K562 (cell line): ENCODE measurements at regions not wholly inside any gene's neighbourhood (a gene's known extent, or its start where the extent isn't known, plus 50 kb on each side); places are given as distances from the start of the nearest gene placed in this dataset.

Experiments
- BACH1 ChIP-seq: fragments of 200-800 bp; sonication (Bioruptor generic); IDR thresholded peaks from 2 replicates; pipeline ENCODE4 v1.6.1; 2016; ENCODE audit warnings: missing genetic modification characterization, missing compliant biosample characterization
- CBFA2T3 ChIP-seq: fragments of 450-650 bp; IDR thresholded peaks from 2 replicates; pipeline ENCODE4 v1.6.1; 2017
- CHCHD3 ChIP-seq: fragments of 250-450 bp; sonication (Bioruptor Pico); IDR thresholded peaks from 2 replicates; pipeline ENCODE4 v2.1.2; 2022; ENCODE audit warnings: mild to moderate bottlenecking
- CHD2 ChIP-seq: IDR thresholded peaks from 2 replicates; pipeline ENCODE4 v1.6.1; 2011; ENCODE audit warnings: low read depth, low read length
- CREM ChIP-seq: IDR thresholded peaks from 2 replicates; pipeline ENCODE4 v1.6.1; 2014; ENCODE audit warnings: antibody characterized with exemption, low read depth
- CTBP1 ChIP-seq: fragments of 450-650 bp; IDR thresholded peaks from 2 replicates; pipeline ENCODE4 v1.6.1; 2016; ENCODE audit warnings: borderline replicate concordance
- DNMT1 ChIP-seq: fragments of 450-650 bp; IDR thresholded peaks from 2 replicates; pipeline ENCODE4 v1.6.1; 2016; ENCODE audit warnings: antibody characterized with exemption, mild to moderate bottlenecking
- MAZ ChIP-seq, 2 experiments: fragments of 450-650 bp in 1 of 2; sonication (generic) in 1 of 2; formaldehyde crosslinking; IDR thresholded peaks in 1 of 2; conservative IDR thresholded peaks in 1 of 2; 2 replicates each; pipeline versions ENCODE4 v1.4.0 to v1.5.0; 2020; ENCODE audit warnings: mild to moderate bottlenecking in 1 of 2, missing genetic modification reagents in 1 of 2
- NCOA6 ChIP-seq: fragments of 450-650 bp; IDR thresholded peaks from 2 replicates; pipeline ENCODE4 v1.6.1; 2017; ENCODE audit warnings: mild to moderate bottlenecking
- SMARCA4 ChIP-seq: fragments of 450-650 bp; IDR thresholded peaks from 2 replicates; pipeline ENCODE4 v1.6.1; 2016
- TFAM ChIP-seq: fragments of 250-450 bp; sonication (Bioruptor Pico); conservative IDR thresholded peaks from 2 replicates; pipeline ENCODE4 v1.5.0; 2021; ENCODE audit warnings: mild to moderate bottlenecking, moderate library complexity
- ZNF12 ChIP-seq: sonication (generic); formaldehyde crosslinking; IDR thresholded peaks from 2 replicates; pipeline ENCODE4 v1.4.0; 2020; ENCODE audit warnings: mild to moderate bottlenecking, missing genetic modification reagents
- TF ChIP-seq, protein P1 (sequence below): fragments of 250-450 bp; sonication (Bioruptor Pico); IDR thresholded peaks from 2 replicates; pipeline ENCODE4 v1.8.0; 2021; ENCODE audit warnings: borderline replicate concordance, mild to moderate bottlenecking, moderate library complexity; ENCODE audit not compliant: poor library complexity, severe bottlenecking
- TF ChIP-seq, protein P2 (sequence below): sonication (generic); formaldehyde crosslinking; IDR thresholded peaks from 2 replicates; pipeline ENCODE4 v1.8.1; 2023; ENCODE audit warnings: mild to moderate bottlenecking, missing genetic modification reagents
- TF ChIP-seq, protein P3 (sequence below): fragments of 200-600 bp; sonication (generic); IDR thresholded peaks from one replicate; pipeline ENCODE4 v1.6.1; 2012; ENCODE audit warnings: mild to moderate bottlenecking, low read depth, low read length, inconsistent platforms

DNA sequence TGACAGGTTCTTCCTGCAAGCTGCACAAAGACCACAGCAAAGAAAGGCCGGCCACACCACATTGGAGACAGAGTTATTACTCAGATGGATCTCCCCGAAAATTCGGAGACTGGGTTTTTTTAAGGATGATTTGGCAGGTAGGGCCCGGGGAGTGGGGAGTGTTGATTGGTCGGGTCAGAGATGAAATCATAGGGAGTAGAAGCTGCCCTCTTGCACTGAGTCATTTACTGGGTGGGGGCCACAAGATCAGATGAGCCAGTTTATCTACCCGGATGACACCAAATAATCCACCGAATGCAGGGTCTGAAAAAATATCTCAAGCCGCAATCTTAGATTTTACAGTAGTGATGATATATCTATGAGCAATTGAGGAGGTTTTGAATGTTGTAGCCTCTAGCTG lies 401.8 kb upstream of the FAT3 start (continued):
- TF ChIP-seq, protein P1, sequence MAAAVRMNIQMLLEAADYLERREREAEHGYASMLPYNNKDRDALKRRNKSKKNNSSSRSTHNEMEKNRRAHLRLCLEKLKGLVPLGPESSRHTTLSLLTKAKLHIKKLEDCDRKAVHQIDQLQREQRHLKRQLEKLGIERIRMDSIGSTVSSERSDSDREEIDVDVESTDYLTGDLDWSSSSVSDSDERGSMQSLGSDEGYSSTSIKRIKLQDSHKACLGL (CRISPR knock-in tag): no peak
- no peak for TF ChIP-seq TFAM (CRISPR knock-in tag)
- TF ChIP-seq, protein P2, sequence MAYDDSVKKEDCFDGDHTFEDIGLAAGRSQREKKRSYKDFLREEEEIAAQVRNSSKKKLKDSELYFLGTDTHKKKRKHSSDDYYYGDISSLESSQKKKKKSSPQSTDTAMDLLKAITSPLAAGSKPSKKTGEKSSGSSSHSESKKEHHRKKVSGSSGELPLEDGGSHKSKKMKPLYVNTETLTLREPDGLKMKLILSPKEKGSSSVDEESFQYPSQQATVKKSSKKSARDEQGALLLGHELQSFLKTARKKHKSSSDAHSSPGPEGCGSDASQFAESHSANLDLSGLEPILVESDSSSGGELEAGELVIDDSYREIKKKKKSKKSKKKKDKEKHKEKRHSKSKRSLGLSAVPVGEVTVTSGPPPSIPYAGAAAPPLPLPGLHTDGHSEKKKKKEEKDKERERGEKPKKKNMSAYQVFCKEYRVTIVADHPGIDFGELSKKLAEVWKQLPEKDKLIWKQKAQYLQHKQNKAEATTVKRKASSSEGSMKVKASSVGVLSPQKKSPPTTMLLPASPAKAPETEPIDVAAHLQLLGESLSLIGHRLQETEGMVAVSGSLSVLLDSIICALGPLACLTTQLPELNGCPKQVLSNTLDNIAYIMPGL: no peak
- TF ChIP-seq SMARCA4: peak; percentile 37; the same call in 1 of the 2 replicates
- TF ChIP-seq NCOA6: no peak
- peak in 1 of 2 experiments; percentile 42; a peak in 1 of 4 replicates for TF ChIP-seq MAZ (CRISPR knock-in tag; conservative IDR thresholded peaks at IDR 0.05 in 1 of 2, IDR thresholded peaks at IDR 0.05 in 1 of 2)
- no peak for TF ChIP-seq DNMT1
- no peak for TF ChIP-seq CHD2
- TF ChIP-seq CBFA2T3: 0 out of 2 replicates have a peak, but pooled peaks have one; percentile 4
- TF ChIP-seq CTBP1: no peak
- TF ChIP-seq, protein P3, sequence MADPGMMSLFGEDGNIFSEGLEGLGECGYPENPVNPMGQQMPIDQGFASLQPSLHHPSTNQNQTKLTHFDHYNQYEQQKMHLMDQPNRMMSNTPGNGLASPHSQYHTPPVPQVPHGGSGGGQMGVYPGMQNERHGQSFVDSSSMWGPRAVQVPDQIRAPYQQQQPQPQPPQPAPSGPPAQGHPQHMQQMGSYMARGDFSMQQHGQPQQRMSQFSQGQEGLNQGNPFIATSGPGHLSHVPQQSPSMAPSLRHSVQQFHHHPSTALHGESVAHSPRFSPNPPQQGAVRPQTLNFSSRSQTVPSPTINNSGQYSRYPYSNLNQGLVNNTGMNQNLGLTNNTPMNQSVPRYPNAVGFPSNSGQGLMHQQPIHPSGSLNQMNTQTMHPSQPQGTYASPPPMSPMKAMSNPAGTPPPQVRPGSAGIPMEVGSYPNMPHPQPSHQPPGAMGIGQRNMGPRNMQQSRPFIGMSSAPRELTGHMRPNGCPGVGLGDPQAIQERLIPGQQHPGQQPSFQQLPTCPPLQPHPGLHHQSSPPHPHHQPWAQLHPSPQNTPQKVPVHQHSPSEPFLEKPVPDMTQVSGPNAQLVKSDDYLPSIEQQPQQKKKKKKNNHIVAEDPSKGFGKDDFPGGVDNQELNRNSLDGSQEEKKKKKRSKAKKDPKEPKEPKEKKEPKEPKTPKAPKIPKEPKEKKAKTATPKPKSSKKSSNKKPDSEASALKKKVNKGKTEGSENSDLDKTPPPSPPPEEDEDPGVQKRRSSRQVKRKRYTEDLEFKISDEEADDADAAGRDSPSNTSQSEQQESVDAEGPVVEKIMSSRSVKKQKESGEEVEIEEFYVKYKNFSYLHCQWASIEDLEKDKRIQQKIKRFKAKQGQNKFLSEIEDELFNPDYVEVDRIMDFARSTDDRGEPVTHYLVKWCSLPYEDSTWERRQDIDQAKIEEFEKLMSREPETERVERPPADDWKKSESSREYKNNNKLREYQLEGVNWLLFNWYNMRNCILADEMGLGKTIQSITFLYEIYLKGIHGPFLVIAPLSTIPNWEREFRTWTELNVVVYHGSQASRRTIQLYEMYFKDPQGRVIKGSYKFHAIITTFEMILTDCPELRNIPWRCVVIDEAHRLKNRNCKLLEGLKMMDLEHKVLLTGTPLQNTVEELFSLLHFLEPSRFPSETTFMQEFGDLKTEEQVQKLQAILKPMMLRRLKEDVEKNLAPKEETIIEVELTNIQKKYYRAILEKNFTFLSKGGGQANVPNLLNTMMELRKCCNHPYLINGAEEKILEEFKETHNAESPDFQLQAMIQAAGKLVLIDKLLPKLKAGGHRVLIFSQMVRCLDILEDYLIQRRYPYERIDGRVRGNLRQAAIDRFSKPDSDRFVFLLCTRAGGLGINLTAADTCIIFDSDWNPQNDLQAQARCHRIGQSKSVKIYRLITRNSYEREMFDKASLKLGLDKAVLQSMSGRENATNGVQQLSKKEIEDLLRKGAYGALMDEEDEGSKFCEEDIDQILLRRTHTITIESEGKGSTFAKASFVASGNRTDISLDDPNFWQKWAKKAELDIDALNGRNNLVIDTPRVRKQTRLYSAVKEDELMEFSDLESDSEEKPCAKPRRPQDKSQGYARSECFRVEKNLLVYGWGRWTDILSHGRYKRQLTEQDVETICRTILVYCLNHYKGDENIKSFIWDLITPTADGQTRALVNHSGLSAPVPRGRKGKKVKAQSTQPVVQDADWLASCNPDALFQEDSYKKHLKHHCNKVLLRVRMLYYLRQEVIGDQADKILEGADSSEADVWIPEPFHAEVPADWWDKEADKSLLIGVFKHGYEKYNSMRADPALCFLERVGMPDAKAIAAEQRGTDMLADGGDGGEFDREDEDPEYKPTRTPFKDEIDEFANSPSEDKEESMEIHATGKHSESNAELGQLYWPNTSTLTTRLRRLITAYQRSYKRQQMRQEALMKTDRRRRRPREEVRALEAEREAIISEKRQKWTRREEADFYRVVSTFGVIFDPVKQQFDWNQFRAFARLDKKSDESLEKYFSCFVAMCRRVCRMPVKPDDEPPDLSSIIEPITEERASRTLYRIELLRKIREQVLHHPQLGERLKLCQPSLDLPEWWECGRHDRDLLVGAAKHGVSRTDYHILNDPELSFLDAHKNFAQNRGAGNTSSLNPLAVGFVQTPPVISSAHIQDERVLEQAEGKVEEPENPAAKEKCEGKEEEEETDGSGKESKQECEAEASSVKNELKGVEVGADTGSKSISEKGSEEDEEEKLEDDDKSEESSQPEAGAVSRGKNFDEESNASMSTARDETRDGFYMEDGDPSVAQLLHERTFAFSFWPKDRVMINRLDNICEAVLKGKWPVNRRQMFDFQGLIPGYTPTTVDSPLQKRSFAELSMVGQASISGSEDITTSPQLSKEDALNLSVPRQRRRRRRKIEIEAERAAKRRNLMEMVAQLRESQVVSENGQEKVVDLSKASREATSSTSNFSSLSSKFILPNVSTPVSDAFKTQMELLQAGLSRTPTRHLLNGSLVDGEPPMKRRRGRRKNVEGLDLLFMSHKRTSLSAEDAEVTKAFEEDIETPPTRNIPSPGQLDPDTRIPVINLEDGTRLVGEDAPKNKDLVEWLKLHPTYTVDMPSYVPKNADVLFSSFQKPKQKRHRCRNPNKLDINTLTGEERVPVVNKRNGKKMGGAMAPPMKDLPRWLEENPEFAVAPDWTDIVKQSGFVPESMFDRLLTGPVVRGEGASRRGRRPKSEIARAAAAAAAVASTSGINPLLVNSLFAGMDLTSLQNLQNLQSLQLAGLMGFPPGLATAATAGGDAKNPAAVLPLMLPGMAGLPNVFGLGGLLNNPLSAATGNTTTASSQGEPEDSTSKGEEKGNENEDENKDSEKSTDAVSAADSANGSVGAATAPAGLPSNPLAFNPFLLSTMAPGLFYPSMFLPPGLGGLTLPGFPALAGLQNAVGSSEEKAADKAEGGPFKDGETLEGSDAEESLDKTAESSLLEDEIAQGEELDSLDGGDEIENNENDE: no peak
- TF ChIP-seq CREM: no peak
- TF ChIP-seq CHCHD3 (CRISPR knock-in tag): no peak
- TF ChIP-seq ZNF12: no peak
- no peak for TF ChIP-seq BACH1
